ENCODE measurements at regions not wholly inside any gene's neighbourhood (a gene's known extent, or its start where the extent isn't known, plus 50 kb on each side); places are given as distances from the start of the nearest gene placed in this dataset.

GRCh38 chr3:111333642-111334041, 208.4 kb upstream of the CD96 start:
- TF ChIP-seq, protein P1, sequence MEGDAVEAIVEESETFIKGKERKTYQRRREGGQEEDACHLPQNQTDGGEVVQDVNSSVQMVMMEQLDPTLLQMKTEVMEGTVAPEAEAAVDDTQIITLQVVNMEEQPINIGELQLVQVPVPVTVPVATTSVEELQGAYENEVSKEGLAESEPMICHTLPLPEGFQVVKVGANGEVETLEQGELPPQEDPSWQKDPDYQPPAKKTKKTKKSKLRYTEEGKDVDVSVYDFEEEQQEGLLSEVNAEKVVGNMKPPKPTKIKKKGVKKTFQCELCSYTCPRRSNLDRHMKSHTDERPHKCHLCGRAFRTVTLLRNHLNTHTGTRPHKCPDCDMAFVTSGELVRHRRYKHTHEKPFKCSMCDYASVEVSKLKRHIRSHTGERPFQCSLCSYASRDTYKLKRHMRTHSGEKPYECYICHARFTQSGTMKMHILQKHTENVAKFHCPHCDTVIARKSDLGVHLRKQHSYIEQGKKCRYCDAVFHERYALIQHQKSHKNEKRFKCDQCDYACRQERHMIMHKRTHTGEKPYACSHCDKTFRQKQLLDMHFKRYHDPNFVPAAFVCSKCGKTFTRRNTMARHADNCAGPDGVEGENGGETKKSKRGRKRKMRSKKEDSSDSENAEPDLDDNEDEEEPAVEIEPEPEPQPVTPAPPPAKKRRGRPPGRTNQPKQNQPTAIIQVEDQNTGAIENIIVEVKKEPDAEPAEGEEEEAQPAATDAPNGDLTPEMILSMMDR (IDR thresholded peaks at IDR 0.05): no peak
- TF ChIP-seq EP300 (IDR thresholded peaks at IDR 0.05; ENCODE audit: low read depth) (no peak), POLR2A (IDR thresholded peaks at IDR 0.05) (no peak), POLR2AphosphoS5 (IDR thresholded peaks at IDR 0.05) (no peak)
